T-cell (primary cell): ENCODE measurements at regions not wholly inside any gene's neighbourhood (a gene's known extent, or its start where the extent isn't known, plus 50 kb on each side); places are given as distances from the start of the nearest gene placed in this dataset.

ENCODE experiments used
- ATAC-seq, 4 experiments: fragments of 200-7000 bp in 3 of 4; fragments of 150-1000 bp in 1 of 4; cut with Tn5 transposase; replicated peaks in 1 of 4; 1 replicate in 3 of 4; 2 replicates in 1 of 4; pipeline ENCODE4 v1.10.0; 2021; ENCODE audit warnings: moderate library complexity in 3 of 4, mild to moderate bottlenecking in 2 of 4, moderate number of reproducible peaks in 1 of 4
- CTCF ChIA-PET, 2 donors: fragments of 300-600 bp; sonication (Branson Sonifier 250); formaldehyde crosslinking; loops; one replicate each; lab custom pipeline; 2022; ENCODE audit warnings: antibody characterized with exemption in 2 of 2; lab: Charles Lee
- POLR2A ChIA-PET, 2 donors: fragments of 300-600 bp; sonication (Branson Sonifier 250); formaldehyde crosslinking; loops; one replicate each; lab custom pipeline; 2022; ENCODE audit warnings: antibody characterized with exemption in 2 of 2; lab: Charles Lee
- DNase-seq, 35 experiments: peaks; one replicate each; pipeline versions ENCODE4 v3.0.0 to v3.0.0-alpha.2; 2013 to 2023
- H3K27ac ChIP-seq: one replicate; pipeline ENCODE4 v1.5.1; 2013; ENCODE audit warnings: low read length
- H3K27me3 ChIP-seq, 2 experiments: replicated peaks in 1 of 2; 1 replicate in 1 of 2; 2 replicates in 1 of 2; pipeline versions ENCODE4 v1.6.1 to v1.7.0; 2013; ENCODE audit warnings: low read length in 1 of 2, mixed read lengths in 1 of 2; ENCODE audit not compliant: control insufficient read depth in 2 of 2, insufficient read depth in 2 of 2; ENCODE audit errors: extremely low read depth in 1 of 2
- H3K36me3 ChIP-seq, 2 donors: 1 replicate in 1 of 2; 2 replicates in 1 of 2; pipeline versions ENCODE4 v1.6.1 to v1.7.0; 2013; ENCODE audit warnings: low read length in 1 of 2; ENCODE audit not compliant: control insufficient read depth in 2 of 2, insufficient read depth in 1 of 2; ENCODE audit errors: extremely low read depth in 1 of 2
- H3K4me1 ChIP-seq, 2 experiments: 1 replicate in 1 of 2; 2 replicates in 1 of 2; pipeline versions ENCODE4 v1.6.1 to v1.7.0; 2013; ENCODE audit warnings: low read length in 2 of 2, mixed read lengths in 1 of 2; ENCODE audit not compliant: insufficient read depth in 2 of 2, control insufficient read depth in 1 of 2; ENCODE audit errors: extremely low read depth in 1 of 2
- H3K4me3 ChIP-seq, 2 donors: 1 replicate in 1 of 2; 2 replicates in 1 of 2; pipeline versions ENCODE4 v1.5.1 to v1.7.0; 2013; ENCODE audit warnings: mild to moderate bottlenecking in 2 of 2, low read length in 1 of 2, moderate library complexity in 1 of 2; ENCODE audit not compliant: control insufficient read depth in 1 of 2; ENCODE audit errors: extremely low read depth in 1 of 2
- H3K9me3 ChIP-seq: 2 replicates; pipeline ENCODE4 v1.7.0; 2013
- H3K27ac Mint-ChIP-seq, 2 donors: one replicate each; pipeline ENCODE4 v1.8.0; 2020 to 2021; ENCODE audit warnings: mild to moderate bottlenecking in 2 of 2, mixed read lengths in 2 of 2
- H3K27me3 Mint-ChIP-seq, 2 donors: one replicate each; pipeline ENCODE4 v1.8.0; 2021 to 2022; ENCODE audit warnings: mixed read lengths in 2 of 2
- H3K36me3 Mint-ChIP-seq: one replicate; pipeline ENCODE4 v1.8.0; 2021; ENCODE audit warnings: mixed read lengths
- H3K4me1 Mint-ChIP-seq, 3 donors: one replicate each; pipeline ENCODE4 v1.8.0; 2020 to 2022; ENCODE audit warnings: mixed read lengths in 3 of 3, mild to moderate bottlenecking in 1 of 3
- H3K4me3 Mint-ChIP-seq, 3 donors: one replicate each; pipeline ENCODE4 v1.8.0; 2020 to 2022; ENCODE audit warnings: mild to moderate bottlenecking in 3 of 3, mixed read lengths in 3 of 3, moderate library complexity in 3 of 3
- H3K9me3 Mint-ChIP-seq, 3 donors: one replicate each; pipeline ENCODE4 v1.8.0; 2020 to 2022; ENCODE audit warnings: mixed read lengths in 3 of 3
- WGBS: methylation state at CpG from one replicate; pipeline ENCODE4 v1.1.5; 2013; ENCODE audit warnings: missing lambda C conversion rate; ENCODE audit not compliant: insufficient coverage; 5-methylcytosine and 5-hydroxymethylcytosine counted together

GRCh38 chr1:201602413-201603265 lies 63.7 kb downstream of the NAV1 start:
- no peak overlapping the region for H3K4me3 Mint-ChIP-seq
- H3K36me3 Mint-ChIP-seq = no peaks in the 10 kb centered on the region
- H3K4me1 Mint-ChIP-seq = peaks cover 0 to under 1% (median 0%) of the 10 kb centered on the region in 3 donors
- no peaks in the 10 kb centered on the region for H3K4me1 ChIP-seq
- H3K4me3 ChIP-seq = no peak overlapping the region
- no peaks in the 10 kb centered on the region for H3K27me3 Mint-ChIP-seq
- 90% methylated on average over 6 of the region's 7 CpGs for WGBS
- H3K27ac ChIP-seq = no peak overlapping the region
- no peak for DNase-seq
- no peaks in the 10 kb centered on the region for H3K9me3 ChIP-seq
- H3K27ac Mint-ChIP-seq = no peak overlapping the region
- peaks cover 0 to 7% of the 10 kb centered on the region in 2 experiments for H3K27me3 ChIP-seq
- no peaks in the 10 kb centered on the region for H3K36me3 ChIP-seq
- ATAC-seq = no peak
- H3K9me3 Mint-ChIP-seq = no peaks in the 10 kb centered on the region
- ChIA-PET POLR2A (interaction anchor here in 1 of 2 donors (0.6 kb wide), 2 partner anchors 11 to 42 kb away, joined by 3 to 4 read pairs; no protein-coding TSS in a partner anchor), CTCF (interaction anchor here (0.5 to 0.6 kb wide), 6 partner anchors 9 to 1357 kb away, joined by 3 to 6 read pairs (median 4); partner anchors contain the start of gene ELF3 (in 1 of the 2))

DNA sequence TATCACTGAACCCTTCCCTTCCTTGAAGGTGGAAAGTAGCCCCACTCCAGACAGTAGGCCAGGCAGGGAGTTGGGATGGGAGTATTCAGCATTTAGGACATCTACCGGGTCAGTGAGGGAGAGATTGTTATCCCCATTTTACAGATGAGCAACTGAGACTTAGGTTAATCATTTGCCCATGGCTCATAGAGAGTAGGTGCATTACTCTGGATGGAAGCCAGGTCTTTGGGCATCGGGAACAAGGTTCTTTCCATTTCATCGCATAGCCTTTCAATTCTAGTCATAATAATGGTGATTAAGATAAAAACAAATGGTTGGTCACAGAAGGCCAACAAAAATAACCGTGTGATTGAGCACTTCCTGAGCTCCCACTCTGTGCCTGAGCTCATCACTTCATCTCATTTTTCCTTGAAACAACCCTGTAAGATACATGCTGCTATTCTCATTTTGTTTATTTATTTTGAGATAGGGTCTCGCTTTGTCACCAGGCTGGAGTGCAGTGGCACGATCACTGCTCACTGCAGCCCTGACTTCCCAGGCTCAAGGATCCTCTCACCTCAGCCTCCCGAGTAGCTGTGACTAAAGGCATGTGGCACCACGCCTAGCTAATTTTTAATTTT lies 64.8 kb downstream of the NAV1 start:
- H3K9me3 Mint-ChIP-seq = no peaks in the 10 kb centered on the region
- H3K27ac Mint-ChIP-seq = no peak overlapping the region
- no peaks in the 10 kb centered on the region for H3K36me3 Mint-ChIP-seq
- H3K4me3 ChIP-seq = no peak overlapping the region
- CTCF ChIA-PET = interaction anchor here in 1 of 2 donors (0.6 kb wide), 1 partner anchor 180 kb away, joined by 3 read pairs; no protein-coding TSS in a partner anchor
- no peaks in the 10 kb centered on the region for H3K36me3 ChIP-seq
- POLR2A ChIA-PET = no interaction called here
- no peak overlapping the region for H3K4me3 Mint-ChIP-seq
- H3K9me3 ChIP-seq = no peaks in the 10 kb centered on the region
- H3K27ac ChIP-seq = no peak overlapping the region
- H3K27me3 Mint-ChIP-seq = no peaks in the 10 kb centered on the region
- DNase-seq (no peak), ATAC-seq (no peak)
- H3K27me3 ChIP-seq = peaks cover 0 to 3% of the 10 kb centered on the region in 2 experiments
- no peaks in the 10 kb centered on the region for H3K4me1 Mint-ChIP-seq
- no peaks in the 10 kb centered on the region for H3K4me1 ChIP-seq
- WGBS = 82% methylated on average over 2 of the region's 8 CpGs

DNA sequence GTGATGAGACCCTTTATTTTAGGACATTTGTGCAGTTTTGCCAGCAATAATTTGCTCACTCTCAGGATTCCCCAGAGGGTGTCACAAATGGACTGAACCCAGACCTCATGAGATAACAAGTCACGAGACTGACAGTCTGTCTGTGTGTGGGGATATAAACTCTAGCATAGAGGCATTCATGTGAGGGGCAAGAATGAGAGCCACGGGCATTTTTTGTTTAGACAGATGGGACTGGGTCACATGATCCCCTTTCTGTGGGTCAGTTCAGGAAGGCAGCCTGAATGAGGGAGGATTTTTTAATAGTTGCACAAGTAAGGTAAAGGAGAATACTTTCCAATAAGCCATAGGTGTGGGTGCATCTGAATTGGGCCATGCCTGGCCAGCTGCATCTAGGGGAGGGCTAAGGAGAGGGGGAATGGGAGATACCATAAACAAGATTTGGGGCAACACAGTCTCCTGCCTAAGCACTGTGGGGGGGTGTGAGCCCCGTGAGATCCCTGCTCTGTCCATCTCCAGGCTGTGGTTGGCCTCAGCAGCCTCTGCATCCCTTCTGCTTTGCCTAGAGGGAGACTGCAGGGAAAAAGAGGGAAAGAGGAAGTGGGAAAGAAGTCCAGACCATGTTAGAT lies 66.6 kb downstream of the NAV1 start:
- no peak for ATAC-seq
- no peaks in the 10 kb centered on the region for H3K4me1 Mint-ChIP-seq
- no peak for DNase-seq
- Histone ChIP-seq H3K36me3 (no peaks in the 10 kb centered on the region), H3K4me1 (no peaks in the 10 kb centered on the region), H3K27me3 (peaks cover 0 to 4% of the 10 kb centered on the region in 2 experiments), H3K4me3 (no peak overlapping the region), H3K9me3 (no peaks in the 10 kb centered on the region), H3K27ac (no peak overlapping the region)
- H3K4me3 Mint-ChIP-seq = no peak overlapping the region
- no peaks in the 10 kb centered on the region for H3K9me3 Mint-ChIP-seq
- CTCF ChIA-PET = no interaction called here
- H3K27ac Mint-ChIP-seq = no peak overlapping the region
- 66% methylated on average over 3 of the region's 3 CpGs for WGBS
- H3K36me3 Mint-ChIP-seq = no peaks in the 10 kb centered on the region
- POLR2A ChIA-PET = no interaction called here
- no peaks in the 10 kb centered on the region for H3K27me3 Mint-ChIP-seq

- Mint-ChIP-seq H3K36me3 (no peaks in the 10 kb centered on the region), H3K4me1 (no peaks in the 10 kb centered on the region), H3K4me3 (no peak overlapping the region), H3K9me3 (no peaks in the 10 kb centered on the region), H3K27me3 (no peaks in the 10 kb centered on the region), H3K27ac (no peak overlapping the region)
- H3K27me3 ChIP-seq = peaks cover 0 to 6% of the 10 kb centered on the region in 2 experiments
- H3K36me3 ChIP-seq = no peaks in the 10 kb centered on the region
- no peak for ATAC-seq
- ChIA-PET POLR2A (no interaction called here), CTCF (no interaction called here)
- no peaks in the 10 kb centered on the region for H3K9me3 ChIP-seq
- WGBS = 100% methylated on average over 2 of the region's 3 CpGs
- H3K4me3 ChIP-seq = no peak overlapping the region
- DNase-seq = no peak
- no peaks in the 10 kb centered on the region for H3K4me1 ChIP-seq
- H3K27ac ChIP-seq = no peak overlapping the region
These were observed 67.2 kb downstream of the NAV1 start for GRCh38 chr1:201606096-201606495.

GRCh38 chr1:201606623-201607022 lies 67.7 kb downstream of the NAV1 start:
- no peaks in the 10 kb centered on the region for H3K9me3 ChIP-seq
- ATAC-seq = no peak
- no peak overlapping the region for H3K27ac Mint-ChIP-seq
- no peaks in the 10 kb centered on the region for H3K4me1 Mint-ChIP-seq
- no peaks in the 10 kb centered on the region for H3K36me3 ChIP-seq
- peaks cover 0 to 9% of the 10 kb centered on the region in 2 experiments for H3K27me3 ChIP-seq
- no peaks in the 10 kb centered on the region for H3K36me3 Mint-ChIP-seq
- H3K4me3 ChIP-seq = no peak overlapping the region
- ChIA-PET CTCF (no interaction called here), POLR2A (no interaction called here)
- H3K9me3 Mint-ChIP-seq = no peaks in the 10 kb centered on the region
- DNase-seq = no peak
- 83% methylated on average over 1 of the region's 1 CpG for WGBS
- H3K27ac ChIP-seq = no peak overlapping the region
- H3K4me1 ChIP-seq = no peaks in the 10 kb centered on the region
- peaks cover 0 to 3% of the 10 kb centered on the region in 2 donors for H3K27me3 Mint-ChIP-seq
- H3K4me3 Mint-ChIP-seq = no peak overlapping the region

- Mint-ChIP-seq H3K36me3 (no peaks in the 10 kb centered on the region), H3K9me3 (no peaks in the 10 kb centered on the region), H3K4me3 (no peak overlapping the region), H3K27ac (no peak overlapping the region), H3K4me1 (no peaks in the 10 kb centered on the region), H3K27me3 (peaks cover 0 to 11% of the 10 kb centered on the region in 2 donors)
- POLR2A ChIA-PET = no interaction called here
- 91% methylated on average over 9 of the region's 11 CpGs for WGBS
- ATAC-seq (no peak), DNase-seq (no peak)
- CTCF ChIA-PET = no interaction called here
- Histone ChIP-seq H3K9me3 (no peaks in the 10 kb centered on the region), H3K4me3 (no peak overlapping the region), H3K27ac (no peak overlapping the region), H3K4me1 (no peaks in the 10 kb centered on the region), H3K27me3 (peaks cover 0 to 6% of the 10 kb centered on the region in 2 experiments), H3K36me3 (no peaks in the 10 kb centered on the region)
These were observed 69.9 kb downstream of the NAV1 start for GRCh38 chr1:201608635-201609395.
